Activated naive CD4-positive, alpha-beta T cell treated with anti-CD3 and anti-CD28 coated beads for 36 hours (primary cell): ENCODE measurements at regions not wholly inside any gene's neighbourhood (a gene's known extent, or its start where the extent isn't known, plus 50 kb on each side); places are given as distances from the start of the nearest gene placed in this dataset.
"Not testable (repeated sequence)": the region's sequence is repeated elsewhere in the genome, so short reads cannot be mapped to it uniquely, and the experiment has no call there.

ENCODE experiments used
- CTCF ChIA-PET: fragments of 350-600 bp; sonication (Branson Sonifier 250); formaldehyde crosslinking; loops from one replicate; lab custom pipeline; 2021; ENCODE audit warnings: antibody characterized with exemption; lab: Charles Lee
- DNase-seq: peaks from one replicate; pipeline ENCODE4 v3.0.0-alpha.2; 2020
- H3K27ac Mint-ChIP-seq: one replicate; pipeline ENCODE4 v1.8.0; 2021; ENCODE audit warnings: mild to moderate bottlenecking, mixed read lengths
- H3K27me3 Mint-ChIP-seq: one replicate; pipeline ENCODE4 v1.8.0; 2021; ENCODE audit warnings: low read depth, mixed read lengths
- H3K36me3 Mint-ChIP-seq: one replicate; pipeline ENCODE4 v1.8.0; 2021; ENCODE audit warnings: low read depth, mixed read lengths
- H3K4me1 Mint-ChIP-seq: one replicate; pipeline ENCODE4 v1.8.0; 2021; ENCODE audit warnings: low read depth, mixed read lengths
- H3K4me3 Mint-ChIP-seq: one replicate; pipeline ENCODE4 v1.8.0; 2021; ENCODE audit warnings: mild to moderate bottlenecking, moderate library complexity, mixed read lengths
- H3K9me3 Mint-ChIP-seq: one replicate; pipeline ENCODE4 v1.8.0; 2021; ENCODE audit warnings: mixed read lengths
- intact Hi-C: fragments of 100-400 bp; cut with micrococcal nuclease; formaldehyde crosslinking; loops from one replicate; pipeline ENCODE4 v1.15.1; 2023

DNA sequence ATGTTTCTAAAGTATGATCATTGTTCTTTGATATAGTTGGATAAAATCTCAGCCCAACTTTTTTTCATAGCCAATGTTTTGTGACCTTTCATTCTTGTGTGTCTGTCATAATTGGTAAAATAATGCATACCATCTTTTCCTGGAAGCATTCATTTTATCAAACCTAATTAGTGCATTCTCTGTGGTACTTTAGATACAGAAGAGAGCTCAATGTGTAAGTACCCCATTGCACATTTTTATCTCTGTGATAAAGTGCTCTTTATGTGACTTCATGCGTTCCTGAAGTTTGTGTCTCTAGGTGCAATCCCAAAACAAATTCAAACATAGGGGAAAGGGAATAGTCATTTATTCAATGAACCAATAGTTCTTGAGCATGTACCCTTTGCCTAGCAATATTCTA lies 628.5 kb downstream of the GBE1 start:
- intact Hi-C loops: no loop called here
- Mint-ChIP-seq H3K4me3 (no peak overlapping the region), H3K27me3 (no peaks in the 10 kb centered on the region), H3K9me3 (peaks cover 8% of the 10 kb centered on the region), H3K4me1 (no peaks in the 10 kb centered on the region), H3K27ac (no peak overlapping the region), H3K36me3 (no peaks in the 10 kb centered on the region)
- CTCF ChIA-PET: no interaction called here
- DNase-seq: no peak

DNA sequence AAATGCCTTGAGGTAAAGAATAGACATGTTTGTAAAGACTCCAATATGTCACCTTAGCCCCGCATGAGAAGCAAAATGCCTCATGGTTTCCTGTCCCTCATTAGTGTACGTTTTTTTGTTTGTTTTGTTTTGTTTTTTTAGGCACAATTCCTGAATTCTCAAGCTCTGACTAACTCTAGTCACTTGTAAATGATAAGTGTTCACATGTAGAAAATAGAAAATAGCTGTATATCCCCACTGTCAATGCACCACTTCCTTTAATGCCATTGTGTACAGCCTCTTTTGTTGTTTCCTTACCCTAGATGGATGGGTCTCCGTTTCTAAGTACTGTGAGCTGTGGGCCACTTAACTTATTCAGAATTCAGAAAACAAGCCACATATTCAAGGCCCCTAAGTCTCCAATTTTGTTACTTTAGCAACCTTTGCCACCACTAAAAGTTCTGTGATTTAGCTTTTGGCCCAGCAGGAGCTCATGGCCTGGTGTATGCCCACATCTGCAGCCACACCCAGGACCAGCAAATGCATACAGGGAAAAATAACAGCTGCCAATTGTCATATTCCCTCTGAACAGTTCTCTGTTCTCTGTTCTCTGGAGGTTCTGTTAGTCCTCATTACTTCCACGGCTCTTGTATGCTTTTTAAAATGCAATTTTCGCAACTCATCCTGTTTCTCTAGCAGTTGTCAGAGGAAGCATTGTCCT lies 655.5 kb downstream of the GBE1 start:
- Mint-ChIP-seq H3K9me3 (peaks cover 8% of the 10 kb centered on the region), H3K4me1 (no peaks in the 10 kb centered on the region), H3K27ac (no peak overlapping the region), H3K27me3 (no peaks in the 10 kb centered on the region), H3K36me3 (no peaks in the 10 kb centered on the region), H3K4me3 (no peak overlapping the region)
- CTCF ChIA-PET: interaction anchor here (0.6 kb wide), 1 partner anchor 1450 kb away, joined by 3 read pairs; no protein-coding TSS in a partner anchor
- no peak for DNase-seq
- intact Hi-C loops: no loop called here

DNA sequence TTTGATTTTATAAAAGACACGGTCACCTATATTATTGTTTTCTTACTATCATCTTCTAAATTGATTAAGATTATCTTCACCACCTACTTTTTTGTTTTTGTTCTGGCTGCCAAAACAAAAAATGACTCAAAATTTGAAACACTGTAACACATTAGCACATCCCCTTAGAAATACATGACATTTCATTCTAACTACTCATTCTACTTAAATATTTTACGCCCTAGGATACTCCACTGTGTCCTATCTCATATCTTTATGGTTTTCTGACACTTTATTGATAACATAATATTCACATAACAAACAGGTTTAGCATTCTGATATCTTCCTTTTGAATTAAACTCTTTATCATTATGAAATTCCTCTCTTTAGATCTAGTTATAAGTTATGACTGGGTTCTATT lies 656.2 kb downstream of the GBE1 start:
- no peaks in the 10 kb centered on the region for H3K4me1 Mint-ChIP-seq
- CTCF ChIA-PET: no interaction called here
- no peaks in the 10 kb centered on the region for H3K27me3 Mint-ChIP-seq
- intact Hi-C loops: no loop called here
- no peak overlapping the region for H3K4me3 Mint-ChIP-seq
- peaks cover 8% of the 10 kb centered on the region for H3K9me3 Mint-ChIP-seq
- H3K36me3 Mint-ChIP-seq: no peaks in the 10 kb centered on the region
- H3K27ac Mint-ChIP-seq: no peak overlapping the region
- no peak for DNase-seq

DNA sequence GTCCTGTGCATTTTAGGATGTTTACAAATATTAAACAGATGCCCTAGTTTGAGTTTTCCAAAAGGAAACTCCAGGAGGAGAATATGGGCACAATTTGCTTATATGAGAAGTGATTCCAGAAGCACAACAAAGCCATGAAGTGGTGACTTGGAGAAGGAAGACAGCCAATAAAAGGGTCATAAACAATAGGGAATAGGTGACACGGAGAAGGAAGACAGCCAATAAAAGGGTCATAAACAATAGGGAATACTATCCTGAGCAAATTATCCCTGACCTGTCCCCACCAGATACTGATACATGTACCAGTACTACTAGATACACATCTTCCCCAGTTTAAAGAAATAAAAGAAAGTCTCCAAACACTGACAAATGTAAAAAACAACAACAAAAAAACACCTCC lies 663.6 kb downstream of the GBE1 start:
- Mint-ChIP-seq H3K36me3 (no peaks in the 10 kb centered on the region), H3K9me3 (peaks cover 3% of the 10 kb centered on the region), H3K27ac (no peak overlapping the region), H3K4me1 (no peaks in the 10 kb centered on the region), H3K27me3 (no peaks in the 10 kb centered on the region), H3K4me3 (no peak overlapping the region)
- DNase-seq: no peak
- CTCF ChIA-PET: no interaction called here
- intact Hi-C loops: no loop called here

DNA sequence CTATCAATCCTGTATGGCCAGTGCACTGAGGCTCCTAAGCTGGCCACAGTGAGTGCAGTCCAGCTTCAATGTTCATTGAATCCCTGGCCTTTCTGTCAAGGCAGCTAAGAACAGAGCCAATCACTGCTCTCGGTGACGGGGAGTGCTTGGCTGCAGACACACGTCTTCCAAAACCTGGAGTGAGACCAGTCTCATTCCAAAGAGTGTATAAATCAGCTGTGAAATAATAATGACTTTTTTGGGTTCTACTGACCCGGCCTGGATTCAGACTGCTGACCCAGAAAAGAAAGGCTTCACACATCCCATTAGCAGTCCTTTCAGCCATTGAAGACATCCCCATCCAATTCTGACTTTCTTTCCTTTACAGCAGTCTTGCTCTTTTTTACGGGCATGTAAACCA lies 665.5 kb downstream of the GBE1 start:
- no peaks in the 10 kb centered on the region for H3K9me3 Mint-ChIP-seq
- no peak overlapping the region for H3K27ac Mint-ChIP-seq
- H3K4me3 Mint-ChIP-seq: no peak overlapping the region
- CTCF ChIA-PET: no interaction called here
- H3K27me3 Mint-ChIP-seq: no peaks in the 10 kb centered on the region
- intact Hi-C loops: no loop called here
- no peaks in the 10 kb centered on the region for H3K36me3 Mint-ChIP-seq
- no peaks in the 10 kb centered on the region for H3K4me1 Mint-ChIP-seq
- no peak for DNase-seq

DNA sequence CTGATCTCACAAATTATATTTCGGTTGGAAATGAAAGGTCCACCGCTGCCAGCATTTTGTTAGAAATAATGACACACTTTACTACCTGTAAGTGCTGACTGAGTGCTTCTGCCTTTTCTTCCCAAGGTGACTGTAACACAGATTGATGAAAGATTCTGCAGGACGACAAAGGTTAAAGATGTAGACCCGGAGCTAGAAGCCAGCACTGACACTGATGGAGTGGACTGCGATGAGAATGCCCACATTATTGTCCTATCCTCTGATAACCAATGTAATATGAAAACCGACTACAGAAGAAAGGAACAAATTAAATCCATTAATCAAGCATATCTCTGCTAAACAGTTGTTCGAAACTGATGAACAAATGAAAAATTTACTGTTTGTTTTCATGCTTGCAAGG lies 666.5 kb downstream of the GBE1 start:
- CTCF ChIA-PET: no interaction called here
- H3K27ac Mint-ChIP-seq: no peak overlapping the region
- no peak overlapping the region for H3K4me3 Mint-ChIP-seq
- no peaks in the 10 kb centered on the region for H3K9me3 Mint-ChIP-seq
- intact Hi-C loops: no loop called here
- DNase-seq: no peak
- H3K36me3 Mint-ChIP-seq: no peaks in the 10 kb centered on the region
- no peaks in the 10 kb centered on the region for H3K4me1 Mint-ChIP-seq
- H3K27me3 Mint-ChIP-seq: no peaks in the 10 kb centered on the region

DNA sequence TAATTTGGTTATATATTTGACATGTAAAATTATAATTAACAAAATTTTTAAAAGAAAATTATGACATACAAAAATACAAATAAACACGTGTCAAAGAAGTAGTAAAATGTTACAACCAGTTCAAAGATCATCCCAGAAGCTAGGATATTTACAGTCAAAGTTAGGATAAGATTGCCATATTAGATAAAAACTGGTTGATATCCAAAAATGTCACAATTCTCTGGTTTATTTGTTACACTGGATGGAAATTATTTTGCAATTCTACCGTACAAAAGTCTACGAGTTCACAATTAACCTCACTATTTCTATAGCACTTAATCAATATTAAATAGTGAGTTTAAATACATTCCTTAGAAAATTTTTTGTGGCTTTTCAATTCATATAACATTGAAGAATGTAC lies 673.8 kb downstream of the GBE1 start:
- H3K4me3 Mint-ChIP-seq: no peak overlapping the region
- H3K9me3 Mint-ChIP-seq: no peaks in the 10 kb centered on the region
- intact Hi-C loops: no loop called here
- no peaks in the 10 kb centered on the region for H3K27me3 Mint-ChIP-seq
- H3K36me3 Mint-ChIP-seq: no peaks in the 10 kb centered on the region
- no peaks in the 10 kb centered on the region for H3K4me1 Mint-ChIP-seq
- no peak for DNase-seq
- CTCF ChIA-PET: no interaction called here
- H3K27ac Mint-ChIP-seq: no peak overlapping the region

DNA sequence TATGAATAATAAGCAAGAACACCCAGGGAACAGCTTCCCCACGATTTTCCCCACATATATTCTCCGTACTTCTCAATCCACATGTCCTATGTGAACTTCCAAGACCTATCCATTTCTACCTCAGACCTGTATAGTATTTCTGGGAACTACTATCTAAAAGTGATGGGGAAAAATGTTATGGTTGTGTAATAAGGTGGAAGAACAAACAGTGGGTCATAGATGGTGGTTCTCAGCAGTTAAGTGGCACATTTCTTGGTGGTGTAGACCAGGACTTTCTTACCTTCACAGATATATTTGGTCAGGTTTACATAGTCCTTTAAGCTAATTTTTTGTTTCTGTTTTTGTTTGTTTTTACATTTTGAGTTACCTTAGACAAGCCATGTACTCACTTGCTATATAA lies 675.1 kb downstream of the GBE1 start:
- H3K9me3 Mint-ChIP-seq: no peaks in the 10 kb centered on the region

DNA sequence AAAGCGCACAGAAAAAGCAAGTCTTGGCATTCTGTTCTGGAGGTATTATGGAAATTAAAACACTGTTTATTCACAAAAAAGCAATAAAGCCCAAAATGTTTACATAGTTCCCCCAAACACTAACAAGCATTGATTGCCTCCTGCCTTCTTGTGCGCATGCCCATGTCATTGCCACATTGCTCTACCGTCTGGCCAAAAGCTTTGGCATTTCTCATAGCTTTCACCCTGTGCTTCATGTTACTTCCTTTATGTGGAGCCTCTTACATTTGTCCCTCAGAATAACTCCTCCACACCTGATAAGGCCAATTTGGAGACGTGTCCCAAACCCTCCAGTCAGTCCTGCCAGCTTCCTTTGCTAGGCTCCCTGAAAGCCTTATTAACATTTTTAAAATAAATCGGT lies 680.8 kb downstream of the GBE1 start:
- Mint-ChIP-seq H3K36me3 (no peaks in the 10 kb centered on the region), H3K9me3 (peaks cover 3% of the 10 kb centered on the region), H3K27me3 (no peaks in the 10 kb centered on the region), H3K4me1 (no peaks in the 10 kb centered on the region), H3K4me3 (no peak overlapping the region), H3K27ac (no peak overlapping the region)
- intact Hi-C loops: no loop called here
- CTCF ChIA-PET: no interaction called here
- DNase-seq: no peak

More for the DNA sequence above, 675.1 kb downstream of the GBE1 start:
- CTCF ChIA-PET: no interaction called here
- Mint-ChIP-seq H3K4me1 (no peaks in the 10 kb centered on the region), H3K36me3 (no peaks in the 10 kb centered on the region), H3K27me3 (no peaks in the 10 kb centered on the region), H3K4me3 (no peak overlapping the region), H3K27ac (no peak overlapping the region)
- DNase-seq: no peak
- intact Hi-C loops: no loop called here

DNA sequence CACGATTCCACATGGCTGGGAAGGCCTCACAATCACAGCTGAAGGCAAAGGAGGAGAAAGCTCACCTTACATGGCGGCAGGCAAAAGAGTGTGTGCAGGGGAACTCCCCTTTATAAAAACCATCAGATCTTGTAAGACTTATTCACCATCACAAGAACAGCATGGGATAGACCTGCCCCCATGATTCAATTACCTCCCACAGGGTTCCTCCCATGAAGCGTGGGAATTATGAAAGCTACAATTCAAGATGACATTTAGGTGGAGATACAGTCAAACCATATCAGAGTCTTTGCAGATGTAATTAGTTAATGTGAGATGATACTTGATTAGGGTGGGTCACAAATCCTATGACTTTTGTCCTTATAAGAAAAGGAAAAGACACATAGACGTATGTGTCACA lies 688.9 kb downstream of the GBE1 start:
- H3K36me3 Mint-ChIP-seq: no peaks in the 10 kb centered on the region
- no peaks in the 10 kb centered on the region for H3K27me3 Mint-ChIP-seq
- intact Hi-C loops: no loop called here
- H3K4me3 Mint-ChIP-seq: no peak overlapping the region
- no peak overlapping the region for H3K27ac Mint-ChIP-seq
- CTCF ChIA-PET: no interaction called here
- peaks cover 3% of the 10 kb centered on the region for H3K9me3 Mint-ChIP-seq
- no peaks in the 10 kb centered on the region for H3K4me1 Mint-ChIP-seq
- DNase-seq: no peak

DNA sequence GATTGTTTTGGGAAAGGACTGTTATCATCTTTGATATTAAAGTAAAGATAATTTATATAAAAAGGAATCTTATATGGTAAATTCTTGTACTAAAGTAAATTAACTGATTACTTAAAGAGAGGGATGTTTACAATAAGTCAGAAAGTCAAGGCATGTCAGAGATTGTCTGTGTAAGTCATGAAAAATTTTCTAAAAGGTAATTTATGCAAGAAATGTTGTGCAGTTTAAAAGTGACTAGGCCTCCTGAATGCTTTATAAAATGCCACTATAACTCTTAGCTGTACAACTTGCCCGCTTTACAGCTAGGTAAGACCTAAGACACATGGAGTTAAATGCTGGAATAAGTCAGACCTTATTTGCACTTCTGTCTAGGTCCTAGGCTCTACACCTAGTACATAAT lies 692.9 kb downstream of the GBE1 start:
- H3K4me1 Mint-ChIP-seq: no peaks in the 10 kb centered on the region
- no peak overlapping the region for H3K27ac Mint-ChIP-seq
- DNase-seq: no peak
- H3K4me3 Mint-ChIP-seq: no peak overlapping the region
- CTCF ChIA-PET: no interaction called here
- no peaks in the 10 kb centered on the region for H3K36me3 Mint-ChIP-seq
- no peaks in the 10 kb centered on the region for H3K27me3 Mint-ChIP-seq
- H3K9me3 Mint-ChIP-seq: peaks cover 15% of the 10 kb centered on the region
- intact Hi-C loops: no loop called here

DNA sequence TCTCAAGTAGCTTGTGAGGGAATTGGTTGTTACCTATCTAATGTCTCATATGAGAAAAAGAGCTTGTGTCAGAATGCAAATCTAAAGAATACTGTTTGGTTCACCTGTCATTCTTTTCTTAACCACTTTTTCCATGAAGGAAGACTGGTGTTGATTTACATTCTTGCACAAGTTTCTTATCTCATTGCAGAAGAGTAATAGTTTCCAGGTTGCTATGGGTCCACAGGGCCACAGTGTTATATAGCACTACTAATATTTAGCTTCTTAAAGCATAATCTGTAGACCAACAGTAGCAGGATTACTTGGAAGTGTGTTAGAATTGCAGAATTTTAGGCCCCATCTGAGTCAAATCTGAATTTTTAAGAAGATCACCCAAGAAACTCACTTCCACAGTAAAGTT lies 697.5 kb downstream of the GBE1 start:
- no peak for DNase-seq
- Mint-ChIP-seq H3K27ac (no peak overlapping the region), H3K9me3 (peaks cover 13% of the 10 kb centered on the region), H3K27me3 (no peaks in the 10 kb centered on the region), H3K4me3 (no peak overlapping the region), H3K36me3 (no peaks in the 10 kb centered on the region), H3K4me1 (no peaks in the 10 kb centered on the region)
- intact Hi-C loops: no loop called here
- CTCF ChIA-PET: no interaction called here

DNA sequence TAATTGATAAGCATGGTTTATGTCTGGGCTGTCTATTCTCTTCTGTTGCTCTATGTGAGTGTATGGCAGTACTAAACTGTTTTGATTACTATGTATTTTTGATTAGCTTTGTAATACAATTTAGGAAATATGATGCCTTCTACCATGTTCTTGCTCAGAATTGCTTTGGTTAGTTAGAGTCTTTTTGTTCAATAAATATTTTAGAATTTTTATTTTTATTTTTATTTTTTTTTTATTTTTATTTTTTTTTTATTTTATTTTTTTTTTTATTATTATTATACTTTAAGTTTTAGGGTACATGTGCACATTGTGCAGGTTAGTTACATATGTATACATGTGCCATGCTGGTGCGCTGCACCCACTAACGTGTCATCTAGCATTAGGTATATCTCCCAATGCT lies 710.3 kb downstream of the GBE1 start:
- H3K9me3 Mint-ChIP-seq, H3K4me3 Mint-ChIP-seq, H3K27ac Mint-ChIP-seq, H3K36me3 Mint-ChIP-seq, H3K27me3 Mint-ChIP-seq, H3K4me1 Mint-ChIP-seq, DNase-seq, intact Hi-C loops, CTCF ChIA-PET: not testable (repeated sequence)
